Mammary epithelial cell (primary cell): ENCODE measurements at regions not wholly inside any gene's neighbourhood (a gene's known extent, or its start where the extent isn't known, plus 50 kb on each side); places are given as distances from the start of the nearest gene placed in this dataset.

Experiments
- CTCF ChIP-seq, 2 donors: IDR thresholded peaks in 1 of 2; conservative IDR thresholded peaks in 1 of 2; 2 replicates each; pipeline ENCODE4 v1.5.1; 2011 to 2012; ENCODE audit warnings: inconsistent platforms in 2 of 2, low read length in 2 of 2, mild to moderate bottlenecking in 2 of 2, control low read depth in 1 of 2, low read depth in 1 of 2; ENCODE audit not compliant: insufficient read depth in 1 of 2; ENCODE audit errors: extremely low read depth in 1 of 2
- EZH2 ChIP-seq: IDR thresholded peaks from 2 replicates; pipeline ENCODE4 v1.6.1; 2012; ENCODE audit warnings: low read length, inconsistent platforms, borderline replicate concordance

- TF ChIP-seq CTCF (conservative IDR thresholded peaks at IDR 0.05 in 1 of 2, IDR thresholded peaks at IDR 0.05 in 1 of 2; ENCODE audit: extremely low read depth in 1 of 2, insufficient read depth in 1 of 2, low read depth in 1 of 2, low read length in 2 of 2), result no peak
- no peak for TF ChIP-seq EZH2
Observed at GRCh38 chr10:117920956-117921355, 125.8 kb downstream of the RAB11FIP2 start.
